Fibroblast of villous mesenchyme (primary cell): ENCODE measurements at regions not wholly inside any gene's neighbourhood (a gene's known extent, or its start where the extent isn't known, plus 50 kb on each side); places are given as distances from the start of the nearest gene placed in this dataset.

Experiments
- DNase-seq: peaks from one replicate; pipeline ENCODE4 v3.0.0-alpha.2; 2010; ENCODE audit warnings: low read depth
- H3K4me3 ChIP-seq: 2 replicates; pipeline ENCODE4 v1.5.1; 2011; ENCODE audit warnings: low read depth, mild to moderate bottlenecking, low read length
- TF ChIP-seq, protein P1 (sequence below): IDR thresholded peaks from 2 replicates; pipeline ENCODE4 v1.5.1; 2012; ENCODE audit warnings: low read depth, mild to moderate bottlenecking, low read length; ENCODE audit not compliant: insufficient read depth

DNA sequence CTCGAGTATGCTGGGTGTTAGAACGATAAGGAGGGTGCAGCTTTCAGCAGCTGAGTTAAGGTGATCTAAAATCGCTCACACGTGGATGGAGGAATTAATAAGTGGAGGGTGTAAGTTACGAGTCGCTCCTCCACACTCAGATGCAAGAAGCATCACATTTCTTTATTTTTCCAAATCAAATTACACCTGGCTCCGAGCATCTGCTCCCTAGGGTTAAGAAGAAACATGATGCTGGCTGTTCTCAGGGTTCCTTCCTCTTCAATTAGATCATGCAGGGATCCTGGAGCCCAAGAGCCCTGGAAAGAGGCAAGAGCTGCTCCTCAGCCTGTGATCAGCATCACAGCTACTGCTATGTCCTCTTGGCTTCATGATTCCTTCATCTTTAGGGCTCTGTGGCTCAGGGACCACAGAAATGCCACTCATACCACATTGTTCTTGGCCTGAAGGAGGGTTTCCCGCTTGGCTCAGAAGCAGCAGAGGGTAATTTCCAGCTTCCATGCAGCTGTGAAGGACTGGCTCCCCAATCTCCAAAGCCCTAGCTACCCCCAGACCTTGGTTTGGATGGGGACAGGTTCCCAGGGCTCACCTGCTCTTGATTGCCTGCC lies 235.9 kb upstream of the ZNF32 start:
- no peak for DNase-seq
- H3K4me3 ChIP-seq = no peak overlapping the region
- TF ChIP-seq, protein P1, sequence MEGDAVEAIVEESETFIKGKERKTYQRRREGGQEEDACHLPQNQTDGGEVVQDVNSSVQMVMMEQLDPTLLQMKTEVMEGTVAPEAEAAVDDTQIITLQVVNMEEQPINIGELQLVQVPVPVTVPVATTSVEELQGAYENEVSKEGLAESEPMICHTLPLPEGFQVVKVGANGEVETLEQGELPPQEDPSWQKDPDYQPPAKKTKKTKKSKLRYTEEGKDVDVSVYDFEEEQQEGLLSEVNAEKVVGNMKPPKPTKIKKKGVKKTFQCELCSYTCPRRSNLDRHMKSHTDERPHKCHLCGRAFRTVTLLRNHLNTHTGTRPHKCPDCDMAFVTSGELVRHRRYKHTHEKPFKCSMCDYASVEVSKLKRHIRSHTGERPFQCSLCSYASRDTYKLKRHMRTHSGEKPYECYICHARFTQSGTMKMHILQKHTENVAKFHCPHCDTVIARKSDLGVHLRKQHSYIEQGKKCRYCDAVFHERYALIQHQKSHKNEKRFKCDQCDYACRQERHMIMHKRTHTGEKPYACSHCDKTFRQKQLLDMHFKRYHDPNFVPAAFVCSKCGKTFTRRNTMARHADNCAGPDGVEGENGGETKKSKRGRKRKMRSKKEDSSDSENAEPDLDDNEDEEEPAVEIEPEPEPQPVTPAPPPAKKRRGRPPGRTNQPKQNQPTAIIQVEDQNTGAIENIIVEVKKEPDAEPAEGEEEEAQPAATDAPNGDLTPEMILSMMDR = no peak

DNA sequence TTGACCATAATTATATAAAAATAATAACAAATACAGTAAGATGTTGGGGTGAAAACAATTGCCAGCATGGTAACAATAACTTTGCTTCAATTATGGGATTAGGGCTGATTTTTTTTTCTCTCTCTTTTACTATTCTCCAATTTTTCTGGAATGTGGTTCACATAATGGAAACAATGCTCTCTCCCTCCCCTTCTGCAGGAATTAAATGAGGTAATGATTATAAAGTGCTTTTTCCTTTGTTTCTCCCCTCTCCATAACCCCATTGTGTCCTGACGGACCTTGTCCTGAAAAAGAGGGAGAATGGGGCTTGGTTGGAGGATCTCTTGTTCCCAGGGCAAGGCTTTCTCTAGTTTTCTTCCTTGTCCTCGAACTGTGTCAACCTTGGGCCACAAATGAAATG lies 234.0 kb upstream of the ZNF32 start:
- TF ChIP-seq, protein P1 = no peak
- no peak for DNase-seq
- H3K4me3 ChIP-seq = no peak overlapping the region

DNA sequence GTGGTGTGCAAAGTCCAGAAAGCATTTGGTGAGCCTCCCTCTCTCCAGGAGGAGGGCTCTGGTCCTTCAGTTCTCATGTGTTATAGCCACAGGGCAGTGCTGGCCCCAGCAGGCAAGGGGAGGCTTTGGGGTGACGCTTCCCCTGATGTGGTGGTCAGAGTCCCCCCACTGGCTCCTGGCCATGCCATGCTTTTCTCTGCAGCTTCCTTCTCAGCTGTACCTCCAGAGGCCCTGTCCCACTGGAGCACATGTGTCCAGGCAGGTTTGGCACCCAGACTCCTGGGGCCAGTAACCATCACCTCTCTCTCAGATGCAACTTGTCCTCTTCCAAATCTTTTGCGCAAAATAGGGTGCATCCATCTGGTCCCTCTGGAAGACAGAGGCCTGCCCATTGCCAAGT lies 233.0 kb upstream of the ZNF32 start:
- H3K4me3 ChIP-seq = no peak overlapping the region
- TF ChIP-seq, protein P1 = no peak
- no peak for DNase-seq

GRCh38 chr10:43880160-43880559 lies 231.5 kb upstream of the ZNF32 start:
- TF ChIP-seq, protein P1 = no peak
- DNase-seq = no peak
- no peak overlapping the region for H3K4me3 ChIP-seq

GRCh38 chr10:43879742-43880141 lies 231.1 kb upstream of the ZNF32 start:
- DNase-seq = no peak
- TF ChIP-seq, protein P1 = no peak
- H3K4me3 ChIP-seq = no peak overlapping the region

DNA sequence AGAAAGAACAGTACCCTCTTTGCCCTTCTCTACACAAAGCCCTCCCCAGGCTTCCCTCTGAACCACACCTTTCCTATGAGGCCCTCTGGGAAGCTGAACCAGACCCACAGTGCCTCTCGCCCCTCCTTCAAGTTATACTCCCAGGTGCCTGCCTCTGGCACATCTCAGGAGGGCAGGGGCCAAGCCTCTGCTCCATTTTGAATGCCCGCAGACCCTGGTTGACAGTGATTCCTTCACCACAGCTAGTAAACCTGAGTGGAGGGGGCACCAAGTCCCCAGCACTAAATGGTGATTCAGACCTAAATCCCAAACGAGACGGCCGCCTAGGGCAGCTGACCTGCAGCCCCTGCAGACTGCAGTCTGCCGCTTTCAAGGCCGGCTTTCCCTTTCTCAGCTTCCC lies 230.5 kb upstream of the ZNF32 start:
- no peak for DNase-seq

More for the DNA sequence above, 230.5 kb upstream of the ZNF32 start:
- TF ChIP-seq, protein P1 = no peak
- H3K4me3 ChIP-seq = no peak overlapping the region
